Hepatocyte (in vitro differentiated cells): ENCODE measurements at regions not wholly inside any gene's neighbourhood (a gene's known extent, or its start where the extent isn't known, plus 50 kb on each side); places are given as distances from the start of the nearest gene placed in this dataset.

Experiments used
- EZH2phosphoT487 ChIP-seq: fragments of 200-600 bp; sonication (generic); IDR thresholded peaks from one replicate; pipeline ENCODE4 v1.6.1; 2018; ENCODE audit warnings: antibody characterized with exemption, mild to moderate bottlenecking, low read depth, moderate library complexity; ENCODE audit not compliant: unreplicated experiment, severe bottlenecking
- TF ChIP-seq, protein P1 (sequence below): fragments of 200-600 bp; sonication (generic); IDR thresholded peaks from 2 replicates; pipeline ENCODE4 v1.5.1; 2016; ENCODE audit warnings: antibody characterized with exemption, mild to moderate bottlenecking; ENCODE audit not compliant: poor library complexity

DNA sequence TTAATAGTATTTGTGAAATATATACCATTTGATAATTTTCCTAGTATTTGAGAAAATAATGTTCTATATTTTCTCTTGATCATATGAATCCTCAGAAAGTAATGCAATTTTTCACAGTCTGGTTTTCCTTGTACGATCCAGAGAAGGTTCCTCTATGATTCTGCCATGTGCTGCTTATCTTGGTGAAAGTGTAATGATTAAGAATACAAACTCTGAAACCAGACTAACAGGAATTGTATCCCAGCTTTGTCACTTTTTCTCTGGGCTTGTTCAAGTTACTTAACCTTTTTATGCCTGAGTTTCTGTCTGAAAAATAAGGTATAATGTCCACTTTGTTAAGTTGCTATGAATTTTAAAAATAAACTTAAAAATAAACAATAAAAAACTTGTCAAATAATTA is 169.6 kb upstream of the ZNF804B start:
- TF ChIP-seq, protein P1, sequence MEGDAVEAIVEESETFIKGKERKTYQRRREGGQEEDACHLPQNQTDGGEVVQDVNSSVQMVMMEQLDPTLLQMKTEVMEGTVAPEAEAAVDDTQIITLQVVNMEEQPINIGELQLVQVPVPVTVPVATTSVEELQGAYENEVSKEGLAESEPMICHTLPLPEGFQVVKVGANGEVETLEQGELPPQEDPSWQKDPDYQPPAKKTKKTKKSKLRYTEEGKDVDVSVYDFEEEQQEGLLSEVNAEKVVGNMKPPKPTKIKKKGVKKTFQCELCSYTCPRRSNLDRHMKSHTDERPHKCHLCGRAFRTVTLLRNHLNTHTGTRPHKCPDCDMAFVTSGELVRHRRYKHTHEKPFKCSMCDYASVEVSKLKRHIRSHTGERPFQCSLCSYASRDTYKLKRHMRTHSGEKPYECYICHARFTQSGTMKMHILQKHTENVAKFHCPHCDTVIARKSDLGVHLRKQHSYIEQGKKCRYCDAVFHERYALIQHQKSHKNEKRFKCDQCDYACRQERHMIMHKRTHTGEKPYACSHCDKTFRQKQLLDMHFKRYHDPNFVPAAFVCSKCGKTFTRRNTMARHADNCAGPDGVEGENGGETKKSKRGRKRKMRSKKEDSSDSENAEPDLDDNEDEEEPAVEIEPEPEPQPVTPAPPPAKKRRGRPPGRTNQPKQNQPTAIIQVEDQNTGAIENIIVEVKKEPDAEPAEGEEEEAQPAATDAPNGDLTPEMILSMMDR, result no peak
- no peak for TF ChIP-seq EZH2phosphoT487
